LHCN-M2 (cell line): ENCODE measurements at regions not wholly inside any gene's neighbourhood (a gene's known extent, or its start where the extent isn't known, plus 50 kb on each side); places are given as distances from the start of the nearest gene placed in this dataset.
"Not testable (repeated sequence)": the region's sequence is repeated elsewhere in the genome, so short reads cannot be mapped to it uniquely, and the experiment has no call there.

Experiments used
- DNase-seq: peaks from one replicate; pipeline ENCODE4 v3.0.0-alpha.2; 2012; ENCODE audit warnings: low read depth

DNA sequence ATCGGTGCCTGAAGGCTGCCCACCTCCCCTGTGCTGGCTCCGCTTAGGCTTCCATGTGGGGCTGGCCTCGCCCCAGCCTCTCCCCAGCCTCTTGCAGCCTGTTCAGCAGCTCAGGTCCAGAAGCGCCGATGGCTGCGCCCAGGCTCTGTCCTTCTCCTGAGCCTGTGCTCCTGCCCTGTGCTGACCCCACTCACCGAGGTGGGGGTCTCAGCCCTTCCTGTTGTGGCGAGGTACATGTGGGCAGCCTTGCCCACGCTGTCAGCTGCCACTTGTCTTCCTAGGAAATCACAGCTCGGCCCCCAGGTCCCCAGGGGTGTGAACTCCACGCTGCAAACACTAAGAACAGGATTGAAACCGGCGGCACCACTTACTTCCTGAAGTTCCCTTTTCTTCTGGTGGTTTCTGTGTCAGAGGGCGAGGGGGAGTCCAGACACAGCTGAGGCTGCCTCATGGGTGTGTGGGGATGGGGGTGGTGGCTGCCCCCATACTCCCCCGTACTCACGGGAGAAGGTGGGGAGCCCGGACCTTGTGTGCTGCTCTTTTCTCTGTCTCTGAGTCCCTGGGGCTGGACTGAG, 249.1 kb downstream of the TMEM121 start:
- DNase-seq, result not testable (repeated sequence)

DNA sequence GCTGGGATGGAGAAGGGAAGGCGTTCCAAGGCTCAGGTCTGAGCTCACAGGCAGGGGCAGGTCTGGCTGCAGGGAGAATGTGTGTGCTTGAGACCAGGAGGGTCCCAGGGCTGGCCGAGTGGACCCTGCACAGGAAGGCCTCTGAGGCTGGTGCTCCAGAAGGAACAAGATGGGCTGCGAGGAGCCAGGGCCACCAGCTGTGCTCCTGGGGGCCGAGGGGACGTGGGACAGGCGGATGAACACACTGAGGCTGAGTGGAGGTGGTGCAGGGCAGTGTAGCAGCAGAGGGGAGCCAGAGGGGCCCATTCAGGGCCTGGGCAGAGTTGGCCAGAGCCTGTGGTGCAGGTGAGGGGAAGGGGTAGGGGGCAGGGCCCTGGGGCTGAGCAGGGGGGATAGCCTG, 249.7 kb downstream of the TMEM121 start:
- DNase-seq, result not testable (repeated sequence)

DNA sequence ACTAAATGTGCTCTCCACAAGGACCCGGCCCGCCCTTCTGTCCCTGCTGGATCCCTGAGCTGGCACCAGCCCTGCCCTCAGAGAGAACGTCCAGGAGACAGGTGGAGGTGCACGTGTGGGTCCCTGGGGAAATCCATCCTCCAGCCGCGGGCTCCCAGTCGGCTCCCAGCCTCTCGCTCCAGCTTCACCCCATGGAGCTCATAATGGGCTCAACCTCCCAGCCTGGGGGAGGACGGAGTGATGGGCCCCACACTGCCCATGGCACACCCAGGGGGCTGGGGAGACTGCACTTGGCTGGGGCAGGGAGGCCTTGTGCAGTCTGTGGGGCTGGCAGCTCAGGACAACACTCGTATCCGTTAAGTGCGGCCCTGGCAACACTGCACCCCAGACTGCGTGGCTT, 250.5 kb downstream of the TMEM121 start:
- DNase-seq, result no peak

DNA sequence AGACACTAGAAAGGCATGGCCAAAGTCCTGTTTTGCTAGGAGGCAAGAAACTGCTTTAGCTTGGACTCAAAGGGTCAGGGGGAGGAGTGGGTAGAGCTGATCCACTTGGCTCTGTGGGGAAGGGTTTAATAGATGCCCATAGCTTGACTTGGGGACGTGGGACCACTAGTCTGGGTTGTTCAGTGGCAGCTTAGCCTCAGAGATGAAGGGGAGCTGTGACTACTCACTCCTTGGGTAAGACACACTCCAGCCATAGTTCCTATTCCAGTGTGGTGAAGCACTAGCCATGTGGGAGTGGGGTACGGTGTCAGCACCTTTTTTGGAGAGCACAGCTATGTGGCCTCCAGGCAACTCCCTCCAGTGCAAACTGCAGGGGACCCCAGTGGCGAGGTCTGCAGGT, 257.3 kb downstream of the TMEM121 start:
- no peak for DNase-seq

DNA sequence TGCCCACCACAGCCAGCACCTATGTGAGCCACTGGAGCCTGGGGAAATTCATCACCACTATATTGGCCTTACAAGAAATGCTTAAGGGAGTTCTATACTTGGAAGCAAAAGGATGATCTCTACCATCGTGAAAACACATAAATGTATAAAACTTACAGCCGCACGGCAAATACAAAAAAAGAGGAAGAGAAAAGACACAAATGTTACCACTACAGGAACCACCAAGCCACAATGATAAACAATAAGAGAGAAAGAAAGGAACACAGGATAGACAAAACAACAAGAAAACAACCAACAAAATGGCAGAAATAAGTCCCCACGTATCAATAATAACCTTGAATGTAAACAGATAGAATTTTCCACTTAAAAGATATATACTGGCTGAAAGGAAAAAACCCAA, 267.5 kb downstream of the TMEM121 start:
- no peak for DNase-seq

DNA sequence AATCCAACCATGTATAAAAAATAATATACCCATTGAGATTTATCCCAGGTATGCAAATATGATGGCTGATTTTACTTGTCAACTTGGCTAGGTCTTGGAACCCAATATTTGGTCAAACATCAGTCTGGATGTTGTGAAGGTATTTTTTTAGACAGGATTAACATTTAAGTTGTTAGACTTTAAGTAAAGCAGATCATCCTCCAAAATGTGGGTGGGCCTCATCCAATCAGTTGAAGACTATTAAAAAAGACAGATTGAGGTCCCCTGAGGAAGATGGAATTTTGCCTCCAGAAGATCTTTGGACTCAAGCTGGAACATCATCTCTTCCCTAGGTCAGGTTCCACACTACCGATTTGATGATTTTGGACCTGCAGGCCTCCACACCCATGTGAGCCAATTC, 271.2 kb downstream of the TMEM121 start:
- no peak for DNase-seq

DNA sequence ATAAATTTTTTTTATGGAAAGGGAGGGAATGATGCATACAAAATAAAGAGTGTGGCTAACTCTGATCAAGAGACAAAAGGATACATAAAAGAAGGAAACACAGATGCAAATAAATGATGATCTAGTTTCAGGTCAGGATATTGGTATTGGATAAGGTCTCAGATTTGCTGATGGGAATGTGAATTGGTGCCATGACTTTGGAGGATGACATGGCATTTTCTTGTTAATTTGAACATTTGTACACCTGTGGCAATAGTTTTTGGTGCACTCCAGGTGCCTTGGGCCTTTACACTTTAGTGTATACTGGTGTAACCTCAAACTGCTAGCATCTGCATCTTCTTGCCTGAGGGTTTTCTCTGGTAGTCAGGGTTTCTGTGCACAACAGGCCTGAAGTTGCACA, 279.3 kb downstream of the TMEM121 start:
- no peak for DNase-seq

DNA sequence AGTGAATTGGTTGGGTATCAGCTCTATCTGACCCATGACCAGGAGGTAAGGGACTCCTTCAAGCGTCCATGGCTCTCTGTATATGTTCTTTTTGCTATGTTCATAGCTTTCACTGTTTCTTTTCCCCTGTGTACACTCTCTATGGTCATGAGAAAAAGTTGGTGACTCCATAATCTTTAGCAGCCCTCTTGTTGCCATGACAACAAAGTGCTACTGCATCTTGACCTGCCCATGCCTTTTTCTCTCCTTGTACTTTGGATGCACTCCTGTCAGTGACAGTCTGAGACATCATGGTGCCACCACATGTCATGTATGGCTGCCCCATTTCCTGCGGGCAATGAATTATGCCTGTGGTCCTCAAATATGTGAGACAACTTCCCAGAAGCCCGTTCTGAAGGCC, 280.2 kb downstream of the TMEM121 start:
- no peak for DNase-seq

DNA sequence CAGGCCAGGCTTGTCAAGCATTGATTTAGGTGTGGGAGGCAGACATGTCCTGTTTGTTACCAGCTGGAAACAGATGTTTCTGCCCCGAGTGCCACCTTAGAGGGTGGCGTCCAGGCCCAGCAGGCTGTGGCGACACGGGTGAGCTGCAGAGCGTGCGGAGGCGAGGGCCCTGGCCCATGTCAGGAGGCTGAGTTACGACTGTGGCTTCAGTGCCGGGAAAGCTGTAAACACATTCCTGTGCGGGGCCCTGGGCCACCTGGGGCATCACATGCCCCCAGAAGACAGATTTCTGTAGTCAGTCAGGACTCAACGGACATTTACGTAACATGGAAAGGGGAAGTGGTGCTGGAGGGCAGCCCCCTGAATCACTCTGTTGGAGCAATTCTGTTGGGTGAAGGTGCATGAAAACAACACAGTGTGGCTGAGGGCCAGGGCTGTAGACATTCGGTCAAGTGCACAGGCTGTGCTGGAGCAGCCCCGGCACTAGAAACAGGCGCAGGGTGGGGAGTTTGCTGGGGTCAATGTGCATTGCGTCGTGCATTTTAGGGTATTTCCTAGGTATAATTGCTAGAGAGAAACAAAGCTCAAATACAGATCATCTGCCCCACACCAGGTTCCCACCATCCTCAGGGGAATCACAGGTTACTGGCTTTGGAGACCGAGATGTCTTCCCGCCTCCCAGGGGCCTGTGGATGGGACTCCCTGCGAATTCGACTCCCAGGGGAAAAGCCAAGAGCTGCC, 291.8 kb downstream of the TMEM121 start:
- no peak for DNase-seq

DNA sequence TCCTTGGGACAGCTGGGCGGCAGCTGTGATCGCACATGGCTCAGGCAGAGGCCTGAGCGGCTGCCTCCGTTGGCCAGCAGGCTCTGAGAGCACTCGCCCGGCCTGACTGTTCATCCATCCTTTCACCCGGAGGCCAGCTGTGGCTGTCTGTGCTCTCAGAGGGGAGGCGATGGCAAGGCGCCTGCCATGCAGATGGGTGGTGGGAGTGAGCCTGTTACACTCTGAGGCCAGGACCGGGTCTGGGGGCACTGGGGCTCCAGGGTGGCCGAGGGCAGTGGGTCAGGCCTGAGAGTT, 292.3 kb downstream of the TMEM121 start:
- DNase-seq, result no peak

DNA sequence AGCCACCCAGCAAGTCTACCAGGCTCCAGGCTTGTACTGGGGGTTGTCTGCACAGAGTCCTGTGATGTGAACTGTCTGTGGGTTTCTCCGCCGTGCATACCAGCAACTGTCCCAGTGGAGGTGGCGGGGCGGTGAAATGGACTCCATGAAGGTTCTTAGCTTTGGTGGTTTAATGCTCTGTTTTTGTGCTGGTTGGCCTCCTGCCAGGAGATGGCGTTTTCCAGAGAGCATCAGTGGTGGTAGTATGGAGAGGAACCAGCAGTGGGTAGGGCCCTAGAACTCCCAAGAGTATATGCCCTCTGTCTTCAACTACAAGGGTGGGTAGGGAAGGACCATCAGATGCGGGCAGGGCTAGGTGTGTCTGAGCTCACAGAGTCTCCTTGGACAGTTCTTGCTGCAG, 303.8 kb downstream of the TMEM121 start:
- DNase-seq, result no peak

DNA sequence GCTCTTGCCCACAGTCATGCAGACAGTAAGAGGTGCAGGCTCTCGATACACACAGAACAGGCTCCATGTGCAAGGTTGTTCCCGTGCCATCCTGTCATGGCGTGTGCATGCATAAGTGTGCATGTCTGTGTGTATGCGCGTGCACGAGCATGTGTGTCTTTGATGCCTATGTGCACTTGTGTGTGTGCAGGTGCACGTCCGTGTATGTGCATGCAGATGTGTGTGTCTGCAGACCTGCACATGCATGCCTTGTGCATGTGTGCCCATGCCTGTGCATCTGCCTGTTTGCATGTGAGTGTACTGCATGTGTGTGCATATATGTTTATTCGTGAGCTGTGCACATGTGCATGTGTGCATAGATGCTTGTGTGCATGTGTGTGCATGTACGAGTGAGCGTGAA, 309.8 kb downstream of the TMEM121 start:
- no peak for DNase-seq

DNA sequence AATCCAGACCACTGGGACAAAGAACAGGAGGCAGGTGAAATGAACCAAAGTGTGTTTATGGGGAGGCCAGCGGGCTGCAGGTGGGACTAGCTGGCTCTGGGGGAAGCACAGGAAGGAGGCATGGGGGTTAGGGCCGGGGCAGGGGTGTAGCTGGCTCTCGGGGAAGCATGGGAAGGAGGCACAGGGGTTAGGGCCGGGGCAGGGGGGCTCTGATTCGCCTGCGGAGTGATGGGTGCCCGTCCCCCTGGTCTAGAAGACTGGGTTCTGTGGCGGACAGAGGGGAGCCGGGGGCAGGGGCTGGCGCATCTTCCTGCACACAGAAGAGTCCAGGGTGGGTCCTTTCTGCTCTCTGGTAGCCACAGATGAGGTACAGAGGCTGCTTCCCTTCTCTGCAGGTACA, 310.3 kb downstream of the TMEM121 start:
- DNase-seq, result no peak

DNA sequence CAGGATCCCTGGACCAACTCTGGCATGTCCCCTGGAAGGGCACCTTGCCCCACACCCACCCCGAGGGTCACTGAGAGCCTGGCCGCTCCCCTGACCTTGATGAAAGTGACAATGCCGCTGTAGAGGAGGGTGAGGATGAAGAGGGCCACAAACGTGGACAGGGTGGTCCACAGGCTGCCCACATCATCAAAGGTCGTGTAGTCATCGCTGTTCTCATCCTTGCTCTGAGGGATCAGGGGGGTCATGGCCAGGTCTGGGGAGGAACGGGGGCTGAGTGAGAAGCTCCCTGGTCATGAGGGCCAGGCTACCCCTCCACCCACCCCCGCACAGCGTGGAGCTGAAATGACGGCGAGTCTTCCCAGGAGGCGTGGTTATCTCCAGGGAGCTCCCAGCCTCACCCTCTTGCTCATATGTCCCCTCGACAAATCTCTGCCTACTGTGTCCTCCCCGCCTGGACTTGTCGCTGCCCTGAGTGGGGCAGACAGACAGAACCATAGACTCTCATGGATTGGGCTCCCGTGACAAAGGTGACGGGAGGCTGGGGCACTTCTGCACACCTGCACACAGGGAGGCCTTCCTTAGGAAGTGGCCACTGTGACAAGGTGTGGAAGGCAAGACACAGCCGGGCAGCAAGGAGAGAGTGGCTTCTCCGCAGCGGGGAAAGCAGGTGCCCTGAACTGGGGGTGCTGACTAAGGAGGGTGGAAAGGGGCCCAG, 311.1 kb downstream of the TMEM121 start:
- DNase-seq, result no peak

DNA sequence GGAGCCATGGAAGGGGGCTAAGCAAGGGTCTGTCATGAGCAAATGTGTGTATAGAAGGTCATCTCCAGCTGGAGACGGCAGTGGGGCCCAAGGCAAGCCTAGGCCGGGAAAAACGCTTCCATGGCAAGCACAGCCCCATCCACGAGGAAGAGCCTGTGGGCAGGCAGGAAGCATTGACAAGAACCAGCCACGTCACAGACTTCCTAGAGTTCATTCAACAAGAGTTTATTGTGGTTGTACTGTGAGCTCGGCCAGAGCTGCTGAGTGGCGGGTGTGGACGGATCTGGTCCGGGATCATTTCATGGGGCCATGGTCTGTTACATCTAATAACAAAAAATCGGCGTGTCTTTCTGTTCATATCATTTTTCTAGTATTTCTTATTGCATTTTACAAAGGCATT, 311.7 kb downstream of the TMEM121 start:
- DNase-seq, result no peak

DNA sequence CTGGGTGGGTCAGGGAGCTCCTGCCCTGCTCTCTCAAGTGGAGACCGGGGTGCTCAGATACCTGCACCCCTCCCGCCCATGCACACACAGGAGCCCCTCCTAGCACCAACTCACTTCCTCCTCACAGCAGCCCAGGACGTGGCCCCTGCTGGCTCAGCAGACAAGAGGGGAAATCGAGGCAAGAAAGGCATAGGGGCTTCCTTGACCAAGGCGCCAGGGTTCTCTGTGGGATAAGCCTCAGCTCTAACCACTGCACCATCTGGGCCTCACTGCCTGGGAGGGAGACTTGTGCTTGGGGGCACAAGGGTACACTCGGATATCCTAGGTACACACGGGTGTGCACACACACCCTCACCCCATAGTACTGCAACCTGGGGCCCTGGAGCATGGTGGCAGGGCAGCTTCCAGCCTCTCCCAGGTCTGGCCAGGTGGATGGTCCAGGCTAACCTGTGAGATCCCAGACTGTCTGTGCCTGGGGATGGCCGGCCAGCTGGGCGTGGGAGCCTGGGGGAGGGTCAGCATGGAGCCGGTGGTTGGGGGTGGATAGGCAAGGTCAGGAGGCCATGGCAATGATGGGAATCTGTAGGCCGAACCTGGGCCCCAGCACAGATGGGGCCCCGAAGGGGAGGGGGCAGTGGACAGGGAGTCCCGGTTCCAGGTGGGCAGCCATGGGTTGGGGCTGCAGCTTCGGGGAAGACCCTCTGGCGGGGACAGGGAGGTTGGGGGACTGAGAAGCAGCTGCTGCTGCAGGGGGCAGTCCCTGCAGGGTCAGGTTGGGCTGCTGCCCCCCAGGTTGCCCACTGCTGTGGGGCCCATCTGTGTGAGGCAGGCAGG, 312.4 kb downstream of the TMEM121 start:
- no peak for DNase-seq

DNA sequence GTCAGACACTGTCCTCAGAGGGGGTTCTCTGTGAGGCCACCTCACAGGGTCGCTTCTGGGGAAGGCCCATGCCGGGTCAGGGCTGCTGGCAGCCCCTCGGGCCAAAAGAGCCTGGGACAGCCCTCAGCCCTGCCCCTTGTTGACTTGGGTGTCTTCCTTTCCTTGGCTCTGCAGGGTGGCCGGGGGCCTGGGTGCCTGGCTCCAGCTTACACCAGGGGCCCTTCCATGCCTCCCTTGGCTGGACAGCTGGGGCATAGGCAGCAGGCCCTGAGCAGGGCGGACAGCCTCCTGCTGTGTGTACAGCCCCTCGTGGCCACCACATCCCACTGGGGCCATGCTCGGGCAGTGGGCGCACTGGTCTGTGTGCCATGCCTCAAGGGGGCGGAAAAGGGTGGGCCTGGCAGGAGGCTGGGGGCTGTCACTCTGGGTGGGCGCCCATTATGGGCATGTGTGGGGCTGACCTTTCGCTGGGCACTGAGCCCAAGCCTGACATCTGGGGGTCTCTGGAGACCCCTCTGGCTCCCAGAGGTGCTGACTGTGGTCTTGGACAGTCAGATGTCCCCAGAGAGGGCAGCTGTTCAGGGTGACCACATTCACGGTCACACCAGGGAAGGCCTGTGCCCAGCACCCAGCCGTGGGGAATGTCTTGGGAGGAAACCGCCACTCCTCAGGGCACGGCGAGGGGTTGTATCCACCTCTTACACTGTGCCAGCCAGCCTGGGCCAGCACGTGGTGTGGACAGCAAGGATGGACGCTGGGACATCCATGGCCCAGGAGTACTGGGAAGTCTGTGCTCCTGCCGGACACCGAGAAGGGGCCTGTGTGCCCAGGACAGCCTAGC, 313.3 kb downstream of the TMEM121 start:
- DNase-seq, result no peak

DNA sequence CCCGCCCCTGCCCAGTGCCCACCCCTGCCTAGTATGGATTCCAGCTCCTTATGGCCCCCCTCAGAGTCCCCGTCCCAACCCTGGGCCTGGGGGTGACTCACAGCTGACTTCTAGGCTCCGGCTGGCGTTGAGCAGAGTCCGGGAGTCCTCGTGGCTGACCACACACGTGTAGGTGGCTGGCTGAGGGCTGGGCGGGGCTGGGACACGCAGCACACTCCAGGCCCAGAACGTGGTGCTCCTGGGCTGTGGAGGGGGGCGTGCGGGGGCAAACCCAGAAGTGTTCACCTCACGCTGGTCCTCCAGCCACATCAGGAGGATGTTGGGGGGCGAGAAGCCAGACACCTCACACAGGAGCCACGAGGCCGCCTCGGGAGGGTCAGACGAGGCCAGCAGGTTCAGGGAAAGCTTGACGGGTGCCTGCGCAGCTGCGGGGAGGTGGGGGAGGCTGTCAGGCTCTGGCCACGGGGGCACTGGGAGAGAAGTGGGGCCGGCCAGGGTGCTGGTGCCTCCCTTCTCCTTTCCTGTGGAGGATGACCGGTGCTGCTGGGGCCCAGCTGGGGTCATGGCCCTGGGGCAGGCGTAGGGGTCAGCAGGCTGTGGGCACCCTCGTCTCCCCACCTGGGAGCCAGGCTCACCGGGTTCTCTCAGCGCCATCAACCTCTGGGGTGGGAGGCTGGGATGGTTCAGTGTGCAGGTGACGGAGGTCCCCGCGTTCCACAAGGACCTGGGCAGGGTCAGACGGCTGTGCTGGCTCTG, 314.1 kb downstream of the TMEM121 start:
- no peak for DNase-seq

DNA sequence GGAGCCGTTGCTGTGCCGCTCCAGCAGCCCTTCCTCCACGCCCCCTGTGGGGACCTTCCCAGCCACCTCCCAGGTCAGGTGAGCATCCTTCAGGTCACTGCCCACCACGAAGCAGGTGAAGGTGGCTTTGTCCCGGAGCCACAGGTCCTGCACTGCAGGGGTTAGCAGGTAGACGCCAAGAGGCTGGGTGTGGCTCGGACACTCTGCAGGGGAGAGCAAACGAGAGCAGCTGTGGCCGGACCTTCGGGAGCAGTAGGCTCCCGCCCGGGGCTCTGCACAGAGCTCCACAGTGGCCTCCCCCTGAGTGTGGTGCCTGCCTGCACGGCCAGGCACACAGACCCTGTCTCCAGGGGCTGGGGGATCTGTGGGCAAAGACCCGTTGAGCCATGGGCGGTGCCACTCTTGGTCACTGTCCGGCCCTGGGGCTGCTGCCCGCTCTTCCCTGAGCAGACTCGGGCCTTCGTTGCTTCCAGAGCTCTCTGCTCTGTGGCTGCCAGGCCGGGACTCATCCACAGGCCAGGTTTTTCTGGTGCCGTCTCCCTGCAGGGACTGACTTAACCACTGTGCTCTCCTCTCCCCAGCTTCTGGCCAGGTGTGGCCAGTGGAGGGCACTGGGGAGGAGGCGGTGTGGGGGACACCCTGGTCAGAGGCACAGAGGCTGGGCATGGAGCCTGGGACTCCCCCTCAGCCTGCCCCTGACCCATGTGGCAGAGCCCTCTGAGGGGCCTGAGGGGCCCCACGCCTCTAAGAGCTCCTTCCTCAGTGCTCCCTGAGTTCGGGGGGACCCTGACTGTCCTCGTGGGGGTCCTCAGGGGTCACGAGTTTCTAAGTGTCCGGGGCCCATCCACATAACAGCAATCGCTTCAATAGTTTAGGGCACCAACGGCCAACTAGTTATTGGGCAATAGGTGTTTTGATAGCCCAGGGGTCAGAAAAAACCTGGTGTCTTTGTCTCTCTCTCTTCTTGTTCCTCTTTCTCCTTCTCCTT, 314.9 kb downstream of the TMEM121 start:
- DNase-seq, result no peak
